ENCODE measurements at regions not wholly inside any gene's neighbourhood (a gene's known extent, or its start where the extent isn't known, plus 50 kb on each side); places are given as distances from the start of the nearest gene placed in this dataset.

DNA sequence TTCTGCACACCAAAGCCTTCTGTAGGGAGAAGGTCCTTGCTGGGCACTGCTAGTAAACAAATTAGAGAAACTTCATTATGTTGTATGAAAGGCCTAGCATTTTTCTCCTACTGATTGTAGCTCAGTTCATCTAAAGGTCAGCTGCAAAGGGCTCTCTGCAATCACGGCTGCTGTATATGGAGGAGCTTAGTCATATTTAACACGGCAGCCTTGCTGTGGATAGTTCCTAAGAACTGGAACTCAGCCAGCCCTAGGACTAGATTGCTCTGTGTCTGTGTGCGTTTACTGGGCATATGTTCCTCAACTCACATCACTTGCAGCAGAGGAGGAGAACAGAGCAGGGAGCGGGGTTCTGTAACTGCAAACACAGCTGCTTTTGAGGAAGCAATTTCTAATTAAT, 1103.9 kb upstream of the KLHL29 start:
- no peaks in the 10 kb centered on the region for H3K27me3 ChIP-seq (ENCODE audit: control insufficient read depth, insufficient read depth, low read length)
- H3K14ac ChIP-seq (replicated peaks; ENCODE audit: low read depth, low read length): no peak overlapping the region
- no peak overlapping the region for H3K4ac ChIP-seq (ENCODE audit: low read depth, low read length)
- in situ Hi-C loops (cut with MboI; ENCODE audit: low sequenced_read_pairs): no loop called here
- no peak overlapping the region for H2AK9ac ChIP-seq (replicated peaks; ENCODE audit: low read depth, low read length, poor library complexity)
- TF ChIP-seq RCOR1 (IDR thresholded peaks at IDR 0.05; ENCODE audit: insufficient replicate concordance, low read length) (no peak), SMC3 (IDR thresholded peaks at IDR 0.05; ENCODE audit: low read depth, low read length) (no peak), MXI1 (IDR thresholded peaks at IDR 0.05; ENCODE audit: borderline replicate concordance, low read depth, low read length) (no peak), MAZ (IDR thresholded peaks at IDR 0.05; ENCODE audit: borderline replicate concordance, low read depth, low read length) (no peak), MAFK (IDR thresholded peaks at IDR 0.05; ENCODE audit: low read depth, low read length) (no peak), POLR2A (IDR thresholded peaks at IDR 0.05; ENCODE audit: low read depth, low read length) (no peak), FOS (IDR thresholded peaks at IDR 0.05; ENCODE audit: low read depth, low read length) (no peak), BHLHE40 (IDR thresholded peaks at IDR 0.05; ENCODE audit: low read depth, low read length) (no peak), CEBPB (IDR thresholded peaks at IDR 0.05; ENCODE audit: low read depth, low read length) (no peak), CHD1 (IDR thresholded peaks at IDR 0.05; ENCODE audit: low read depth, low read length) (no peak), RFX5 (IDR thresholded peaks at IDR 0.05; ENCODE audit: low read depth, low read length) (no peak), NFE2L2 (IDR thresholded peaks at IDR 0.05; ENCODE audit: low read depth, low read length) (no peak)
- TF ChIP-seq, protein P1, sequence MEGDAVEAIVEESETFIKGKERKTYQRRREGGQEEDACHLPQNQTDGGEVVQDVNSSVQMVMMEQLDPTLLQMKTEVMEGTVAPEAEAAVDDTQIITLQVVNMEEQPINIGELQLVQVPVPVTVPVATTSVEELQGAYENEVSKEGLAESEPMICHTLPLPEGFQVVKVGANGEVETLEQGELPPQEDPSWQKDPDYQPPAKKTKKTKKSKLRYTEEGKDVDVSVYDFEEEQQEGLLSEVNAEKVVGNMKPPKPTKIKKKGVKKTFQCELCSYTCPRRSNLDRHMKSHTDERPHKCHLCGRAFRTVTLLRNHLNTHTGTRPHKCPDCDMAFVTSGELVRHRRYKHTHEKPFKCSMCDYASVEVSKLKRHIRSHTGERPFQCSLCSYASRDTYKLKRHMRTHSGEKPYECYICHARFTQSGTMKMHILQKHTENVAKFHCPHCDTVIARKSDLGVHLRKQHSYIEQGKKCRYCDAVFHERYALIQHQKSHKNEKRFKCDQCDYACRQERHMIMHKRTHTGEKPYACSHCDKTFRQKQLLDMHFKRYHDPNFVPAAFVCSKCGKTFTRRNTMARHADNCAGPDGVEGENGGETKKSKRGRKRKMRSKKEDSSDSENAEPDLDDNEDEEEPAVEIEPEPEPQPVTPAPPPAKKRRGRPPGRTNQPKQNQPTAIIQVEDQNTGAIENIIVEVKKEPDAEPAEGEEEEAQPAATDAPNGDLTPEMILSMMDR (conservative IDR thresholded peaks at IDR 0.05; ENCODE audit: low read depth, low read length): no peak
- TF ChIP-seq, protein P2, sequence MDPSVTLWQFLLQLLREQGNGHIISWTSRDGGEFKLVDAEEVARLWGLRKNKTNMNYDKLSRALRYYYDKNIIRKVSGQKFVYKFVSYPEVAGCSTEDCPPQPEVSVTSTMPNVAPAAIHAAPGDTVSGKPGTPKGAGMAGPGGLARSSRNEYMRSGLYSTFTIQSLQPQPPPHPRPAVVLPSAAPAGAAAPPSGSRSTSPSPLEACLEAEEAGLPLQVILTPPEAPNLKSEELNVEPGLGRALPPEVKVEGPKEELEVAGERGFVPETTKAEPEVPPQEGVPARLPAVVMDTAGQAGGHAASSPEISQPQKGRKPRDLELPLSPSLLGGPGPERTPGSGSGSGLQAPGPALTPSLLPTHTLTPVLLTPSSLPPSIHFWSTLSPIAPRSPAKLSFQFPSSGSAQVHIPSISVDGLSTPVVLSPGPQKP (IDR thresholded peaks at IDR 0.05; ENCODE audit: borderline replicate concordance, low read depth, low read length): no peak
- TF ChIP-seq, protein P3, sequence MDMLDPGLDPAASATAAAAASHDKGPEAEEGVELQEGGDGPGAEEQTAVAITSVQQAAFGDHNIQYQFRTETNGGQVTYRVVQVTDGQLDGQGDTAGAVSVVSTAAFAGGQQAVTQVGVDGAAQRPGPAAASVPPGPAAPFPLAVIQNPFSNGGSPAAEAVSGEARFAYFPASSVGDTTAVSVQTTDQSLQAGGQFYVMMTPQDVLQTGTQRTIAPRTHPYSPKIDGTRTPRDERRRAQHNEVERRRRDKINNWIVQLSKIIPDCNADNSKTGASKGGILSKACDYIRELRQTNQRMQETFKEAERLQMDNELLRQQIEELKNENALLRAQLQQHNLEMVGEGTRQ (IDR thresholded peaks at IDR 0.05; ENCODE audit: low read depth, low read length): no peak
- CTCF ChIA-PET: interaction anchor here (0.6 kb wide), 1 partner anchor 1050 kb away, joined by 3 read pairs; no protein-coding TSS in a partner anchor
- no peak overlapping the region for H4K5ac ChIP-seq (ENCODE audit: low read depth, low read length)
- H2BK5ac ChIP-seq (ENCODE audit: low read depth, low read length, poor library complexity, severe bottlenecking): no peak overlapping the region
- no peak overlapping the region for H2AFZ ChIP-seq (replicated peaks; ENCODE audit: low read length, poor library complexity)
- no peak overlapping the region for H2BK120ac ChIP-seq (ENCODE audit: low read depth, low read length)
- H4K8ac ChIP-seq (ENCODE audit: low read depth in 2 of 2, low read length in 2 of 2): no peak overlapping the region
- no peaks in the 10 kb centered on the region for H3K9me1 ChIP-seq (ENCODE audit: insufficient read depth, low read length)
- H3K23ac ChIP-seq (ENCODE audit: low read depth, low read length): no peak overlapping the region
- no peak overlapping the region for H2AK5ac ChIP-seq (ENCODE audit: low read depth, low read length)
- H3K9ac ChIP-seq (ENCODE audit: low read depth, low read length): no peak overlapping the region
- H3K4me2 ChIP-seq (ENCODE audit: low read depth, low read length): no peak overlapping the region
- H3K36me3 ChIP-seq (ENCODE audit: control insufficient read depth, insufficient read depth, low read length): no peaks in the 10 kb centered on the region
- POLR2A ChIA-PET (ENCODE audit: unreplicated experiment): no interaction called here
- no peak overlapping the region for H3K18ac ChIP-seq (ENCODE audit: low read depth, low read length)
- no peak overlapping the region for H4K91ac ChIP-seq (ENCODE audit: insufficient read depth, low read depth, low read length)
- ATAC-seq (ENCODE audit: low read depth) (peak; percentile 95), DNase-seq (peak; percentile 91)
- dilution Hi-C loops (cut with HindIII; ENCODE audit: low sequenced_read_pairs, unreplicated experiment): no loop called here
- no TSS peak for BruUV-seq (replicated peaks)
- H3K79me1 ChIP-seq (ENCODE audit: low read depth in 1 of 2, low read length in 2 of 2): no peaks in the 10 kb centered on the region
- no peak overlapping the region for H3K4me3 ChIP-seq (ENCODE audit: insufficient read depth, low read depth, low read length)
- H3K4me1 ChIP-seq (ENCODE audit: control insufficient read depth, insufficient read depth, low read length): no peaks in the 10 kb centered on the region
- intact Hi-C loops (cut with micrococcal nuclease): no loop called here
- H3K9me3 ChIP-seq (ENCODE audit: control insufficient read depth, insufficient read depth, low read length): no peaks in the 10 kb centered on the region; the same call in 1 of the 2 replicates
- WGBS, 2 experiments (ENCODE audit: extremely low coverage in 2 of 2, insufficient read length in 1 of 2): no CpG with 5 or more reads among the region's 4 CpGs
- no peak overlapping the region for H3K56ac ChIP-seq (ENCODE audit: extremely low read depth, insufficient read depth, low read length)
- H3K27ac ChIP-seq (ENCODE audit: insufficient read depth, low read length): no peak overlapping the region
- no peak overlapping the region for H2BK20ac ChIP-seq (ENCODE audit: low read depth, low read length)
- no peak overlapping the region for H2BK15ac ChIP-seq (ENCODE audit: low read depth, low read length)
- no peaks in the 10 kb centered on the region for H4K20me1 ChIP-seq (ENCODE audit: insufficient read depth, low read length)

Data from IMR-90 (cell line).